Fibroblast of villous mesenchyme (primary cell): ENCODE measurements at regions not wholly inside any gene's neighbourhood (a gene's known extent, or its start where the extent isn't known, plus 50 kb on each side); places are given as distances from the start of the nearest gene placed in this dataset.

Source experiments
- DNase-seq: peaks from one replicate; pipeline ENCODE4 v3.0.0-alpha.2; 2010; ENCODE audit warnings: low read depth
- H3K4me3 ChIP-seq: 2 replicates; pipeline ENCODE4 v1.5.1; 2011; ENCODE audit warnings: low read depth, mild to moderate bottlenecking, low read length
- TF ChIP-seq, protein P1 (sequence below): IDR thresholded peaks from 2 replicates; pipeline ENCODE4 v1.5.1; 2012; ENCODE audit warnings: low read depth, mild to moderate bottlenecking, low read length; ENCODE audit not compliant: insufficient read depth

DNA sequence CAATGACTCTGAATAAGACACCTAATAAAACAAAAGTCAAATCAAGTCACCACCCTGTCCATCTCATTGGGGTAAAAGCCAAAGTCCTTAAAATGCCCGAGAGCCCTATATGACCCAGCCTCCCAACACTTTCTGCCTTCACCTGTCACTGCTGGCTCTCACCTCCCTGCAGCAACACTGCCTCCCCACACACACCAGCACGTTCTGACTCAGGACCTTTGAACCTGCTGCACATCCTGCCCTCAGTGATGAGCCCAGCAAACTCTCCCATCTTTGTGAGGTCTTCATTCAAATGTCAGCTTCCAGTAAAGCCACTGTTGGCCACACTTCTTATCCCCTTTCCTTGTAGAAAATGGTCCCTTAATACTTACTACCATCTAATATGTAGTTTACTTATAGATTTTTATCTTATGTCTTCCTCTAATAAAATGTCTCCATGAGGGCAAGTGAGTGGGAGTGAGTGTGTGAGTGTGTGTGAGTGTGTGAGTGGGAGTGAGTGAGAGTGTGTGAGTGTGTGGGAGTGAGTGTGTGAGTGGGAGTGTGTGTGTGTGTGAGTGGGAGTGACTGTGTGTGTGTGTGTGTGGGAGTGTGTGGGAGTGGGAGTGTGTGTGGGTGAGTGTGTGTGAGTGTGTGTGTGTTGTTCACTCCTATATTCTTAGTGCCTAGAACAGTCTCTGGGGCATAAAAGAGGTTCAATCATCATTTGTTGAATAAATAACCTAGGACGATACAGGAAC, 504.7 kb downstream of the EIPR1 start:
- H3K4me3 ChIP-seq, result no peak overlapping the region
- TF ChIP-seq, protein P1, sequence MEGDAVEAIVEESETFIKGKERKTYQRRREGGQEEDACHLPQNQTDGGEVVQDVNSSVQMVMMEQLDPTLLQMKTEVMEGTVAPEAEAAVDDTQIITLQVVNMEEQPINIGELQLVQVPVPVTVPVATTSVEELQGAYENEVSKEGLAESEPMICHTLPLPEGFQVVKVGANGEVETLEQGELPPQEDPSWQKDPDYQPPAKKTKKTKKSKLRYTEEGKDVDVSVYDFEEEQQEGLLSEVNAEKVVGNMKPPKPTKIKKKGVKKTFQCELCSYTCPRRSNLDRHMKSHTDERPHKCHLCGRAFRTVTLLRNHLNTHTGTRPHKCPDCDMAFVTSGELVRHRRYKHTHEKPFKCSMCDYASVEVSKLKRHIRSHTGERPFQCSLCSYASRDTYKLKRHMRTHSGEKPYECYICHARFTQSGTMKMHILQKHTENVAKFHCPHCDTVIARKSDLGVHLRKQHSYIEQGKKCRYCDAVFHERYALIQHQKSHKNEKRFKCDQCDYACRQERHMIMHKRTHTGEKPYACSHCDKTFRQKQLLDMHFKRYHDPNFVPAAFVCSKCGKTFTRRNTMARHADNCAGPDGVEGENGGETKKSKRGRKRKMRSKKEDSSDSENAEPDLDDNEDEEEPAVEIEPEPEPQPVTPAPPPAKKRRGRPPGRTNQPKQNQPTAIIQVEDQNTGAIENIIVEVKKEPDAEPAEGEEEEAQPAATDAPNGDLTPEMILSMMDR, result no peak
- no peak for DNase-seq

DNA sequence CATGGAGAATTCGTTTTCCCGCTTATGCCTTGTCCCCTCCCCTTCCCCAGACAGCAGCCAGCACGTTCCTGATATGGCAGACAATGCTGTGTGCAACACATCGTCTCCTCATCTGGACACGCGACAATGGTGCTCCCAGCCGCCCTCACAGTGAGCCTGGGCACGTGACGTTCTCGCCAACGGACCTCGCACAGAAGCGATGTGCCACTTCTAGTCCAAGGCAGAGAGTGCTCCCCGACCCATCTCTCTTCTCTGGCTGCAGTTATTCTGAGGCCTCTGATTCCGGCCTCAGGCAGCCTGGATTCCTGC, 505.4 kb downstream of the EIPR1 start:
- TF ChIP-seq, protein P1, result no peak
- H3K4me3 ChIP-seq, result no peak overlapping the region
- DNase-seq, result no peak

DNA sequence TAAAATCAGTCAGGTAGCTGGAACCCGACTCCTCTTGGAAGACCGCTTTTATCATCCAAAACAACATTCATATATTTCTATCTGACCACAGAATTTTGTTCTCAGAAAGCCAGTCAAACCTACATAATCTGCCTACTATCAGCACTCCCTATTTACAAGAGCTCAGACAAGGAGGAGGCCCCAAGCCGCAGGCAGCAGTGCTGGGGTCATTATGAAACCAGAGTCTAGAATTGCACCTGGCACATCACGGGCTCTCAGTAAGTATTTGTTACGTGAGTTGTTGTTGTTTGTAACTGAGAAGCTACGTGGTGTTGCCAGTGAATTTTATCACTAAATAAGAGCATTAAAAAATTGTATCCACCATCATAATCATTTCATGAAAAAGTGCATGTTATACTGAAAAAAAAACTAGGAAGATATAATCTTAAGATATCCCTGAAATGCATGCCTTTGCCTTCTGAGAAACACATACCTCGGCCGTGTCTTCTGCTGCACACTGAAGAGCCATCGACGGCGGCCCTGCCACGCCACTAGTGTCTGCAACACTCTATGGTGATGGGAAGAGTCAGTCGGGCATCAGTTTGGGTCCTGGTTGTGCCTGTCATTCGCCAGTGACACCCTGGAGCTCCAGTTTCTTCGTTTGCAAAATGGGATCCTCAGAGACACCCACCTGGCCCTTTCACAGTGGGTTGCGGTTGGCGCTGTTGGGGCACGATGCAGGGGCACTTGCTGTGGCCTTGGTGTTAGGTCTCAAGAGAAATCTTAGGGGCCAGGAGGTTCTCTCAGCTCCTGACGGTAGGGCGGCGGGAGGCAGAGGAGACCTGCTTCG, 505.9 kb downstream of the EIPR1 start:
- no peak overlapping the region for H3K4me3 ChIP-seq
- no peak for DNase-seq
- TF ChIP-seq, protein P1, result no peak

DNA sequence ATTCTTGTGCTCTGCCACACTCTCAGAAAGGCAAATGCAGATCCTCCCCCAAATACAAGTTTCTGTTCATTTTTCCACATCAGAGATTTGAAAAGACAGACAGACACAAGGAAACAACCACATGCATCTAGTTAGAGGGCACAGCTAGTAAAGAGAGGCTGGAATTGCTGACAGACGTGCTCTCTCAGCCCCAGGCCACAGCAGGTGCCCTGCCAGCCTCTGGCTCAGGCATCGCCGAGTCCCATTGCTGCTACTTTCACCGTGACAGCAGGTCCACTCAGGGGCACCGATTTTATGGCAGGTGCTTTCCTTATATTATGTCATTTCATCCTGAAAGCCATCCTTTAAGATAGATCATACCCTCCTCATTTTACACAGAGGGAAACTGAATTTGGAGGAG, 507.5 kb downstream of the EIPR1 start:
- TF ChIP-seq, protein P1, result no peak
- no peak overlapping the region for H3K4me3 ChIP-seq
- no peak for DNase-seq

DNA sequence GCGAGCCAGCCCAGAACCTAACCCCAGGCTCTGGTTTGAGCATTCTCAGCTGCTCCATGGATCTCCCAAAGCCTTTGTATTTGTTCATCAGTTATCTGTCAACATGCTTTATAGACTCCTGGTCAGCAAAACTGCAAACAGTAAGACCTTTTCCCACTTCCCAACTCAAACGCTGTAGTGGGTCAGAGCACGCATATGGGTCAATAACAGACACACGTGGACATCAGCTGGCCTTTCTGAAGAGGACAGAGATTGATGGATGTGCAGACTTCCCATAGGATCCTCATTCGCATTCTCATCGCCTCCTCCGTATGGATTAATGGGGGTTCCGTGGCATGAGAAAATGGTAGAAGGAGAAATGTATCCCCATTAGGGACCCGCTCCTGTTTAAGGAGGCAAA, 508.1 kb downstream of the EIPR1 start:
- H3K4me3 ChIP-seq, result no peak overlapping the region
- TF ChIP-seq, protein P1, result no peak
- DNase-seq, result no peak

DNA sequence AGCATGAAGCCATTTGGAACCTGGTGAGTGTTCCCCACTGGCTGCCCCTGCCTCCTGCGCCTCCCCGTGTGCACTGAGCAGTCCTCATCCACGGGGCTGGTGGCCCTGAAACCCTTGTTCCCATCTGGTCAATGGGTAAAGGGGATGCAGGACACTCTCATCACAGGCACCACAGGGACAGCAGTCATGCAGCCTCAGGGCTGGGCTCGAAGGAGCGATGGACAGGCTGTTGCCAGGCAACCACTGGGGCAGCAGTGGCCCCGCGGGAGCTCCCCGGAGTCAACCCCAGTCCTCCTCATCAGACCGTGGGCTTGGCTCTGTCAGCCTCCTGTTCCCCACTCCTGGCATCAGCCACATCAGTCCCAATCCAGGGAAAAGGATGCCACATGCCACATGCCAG, 509.5 kb downstream of the EIPR1 start:
- no peak for DNase-seq

More for the DNA sequence above, 509.5 kb downstream of the EIPR1 start:
- H3K4me3 ChIP-seq, result no peak overlapping the region
- TF ChIP-seq, protein P1, result no peak
